ENCODE measurements at regions not wholly inside any gene's neighbourhood (a gene's known extent, or its start where the extent isn't known, plus 50 kb on each side); places are given as distances from the start of the nearest gene placed in this dataset.

DNA sequence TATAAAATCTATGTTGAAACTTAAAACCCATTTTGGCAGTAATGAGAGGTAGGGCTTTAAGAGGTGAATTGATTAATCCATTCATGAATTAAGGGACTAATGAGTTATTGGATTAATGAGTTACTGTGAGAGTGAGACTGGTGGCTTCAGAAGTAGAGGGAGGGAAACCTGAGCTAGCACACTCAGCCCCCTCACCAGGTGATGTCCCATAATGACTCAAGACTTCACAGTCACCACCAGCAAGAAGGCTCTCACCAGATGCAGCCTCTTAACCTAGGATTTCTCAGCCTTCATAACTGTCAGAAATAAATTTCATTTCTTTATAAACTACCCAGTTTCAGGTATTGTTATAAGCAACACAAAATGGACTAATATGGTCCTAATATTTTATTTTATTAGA is 621.7 kb upstream of the ACVR2A start:
- Mint-ChIP-seq H3K4me1 (ENCODE audit: insufficient read depth, unreplicated experiment) (no peaks in the 10 kb centered on the region), H3K27ac (ENCODE audit: low read depth, unreplicated experiment) (no peak overlapping the region), H3K4me3 (ENCODE audit: unreplicated experiment) (no peak overlapping the region), H3K27me3 (ENCODE audit: insufficient read depth, unreplicated experiment) (no peaks in the 10 kb centered on the region), H3K9me3 (ENCODE audit: unreplicated experiment) (no peaks in the 10 kb centered on the region), H3K36me3 (ENCODE audit: insufficient read depth, unreplicated experiment) (no peaks in the 10 kb centered on the region)
- CTCF ChIA-PET: no interaction called here
- intact Hi-C loops (cut with micrococcal nuclease): no loop called here
- POLR2A ChIA-PET: no interaction called here
- BruUV-seq (replicated peaks): no TSS peak
- TF ChIP-seq, protein P1, sequence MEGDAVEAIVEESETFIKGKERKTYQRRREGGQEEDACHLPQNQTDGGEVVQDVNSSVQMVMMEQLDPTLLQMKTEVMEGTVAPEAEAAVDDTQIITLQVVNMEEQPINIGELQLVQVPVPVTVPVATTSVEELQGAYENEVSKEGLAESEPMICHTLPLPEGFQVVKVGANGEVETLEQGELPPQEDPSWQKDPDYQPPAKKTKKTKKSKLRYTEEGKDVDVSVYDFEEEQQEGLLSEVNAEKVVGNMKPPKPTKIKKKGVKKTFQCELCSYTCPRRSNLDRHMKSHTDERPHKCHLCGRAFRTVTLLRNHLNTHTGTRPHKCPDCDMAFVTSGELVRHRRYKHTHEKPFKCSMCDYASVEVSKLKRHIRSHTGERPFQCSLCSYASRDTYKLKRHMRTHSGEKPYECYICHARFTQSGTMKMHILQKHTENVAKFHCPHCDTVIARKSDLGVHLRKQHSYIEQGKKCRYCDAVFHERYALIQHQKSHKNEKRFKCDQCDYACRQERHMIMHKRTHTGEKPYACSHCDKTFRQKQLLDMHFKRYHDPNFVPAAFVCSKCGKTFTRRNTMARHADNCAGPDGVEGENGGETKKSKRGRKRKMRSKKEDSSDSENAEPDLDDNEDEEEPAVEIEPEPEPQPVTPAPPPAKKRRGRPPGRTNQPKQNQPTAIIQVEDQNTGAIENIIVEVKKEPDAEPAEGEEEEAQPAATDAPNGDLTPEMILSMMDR (IDR thresholded peaks at IDR 0.05; ENCODE audit: unreplicated experiment): no peak
- DNase-seq (ENCODE audit: unreplicated experiment): no peak

DNA sequence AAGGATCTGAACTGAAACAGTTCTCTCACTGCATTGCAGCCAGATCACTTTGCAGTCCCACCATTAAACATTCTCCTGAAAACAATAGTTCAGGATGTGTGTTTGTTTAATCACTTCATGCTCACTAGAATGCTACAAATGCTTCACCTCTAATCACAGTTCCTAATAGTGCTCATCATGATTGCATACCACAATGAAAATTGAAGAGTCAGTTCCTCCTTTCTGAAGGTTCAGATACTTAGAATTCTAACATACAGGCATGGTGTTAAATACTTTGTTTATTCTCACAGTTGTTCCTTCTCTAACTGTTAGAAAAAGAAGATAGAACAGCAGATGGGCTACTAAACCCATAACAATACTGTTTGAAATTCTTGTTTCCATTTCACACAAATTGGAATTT is 622.3 kb upstream of the ACVR2A start:
- no peaks in the 10 kb centered on the region for H3K9me3 Mint-ChIP-seq (ENCODE audit: unreplicated experiment)
- BruUV-seq (replicated peaks): no TSS peak
- H3K36me3 Mint-ChIP-seq (ENCODE audit: insufficient read depth, unreplicated experiment): no peaks in the 10 kb centered on the region
- H3K4me1 Mint-ChIP-seq (ENCODE audit: insufficient read depth, unreplicated experiment): no peaks in the 10 kb centered on the region
- TF ChIP-seq, protein P1 (IDR thresholded peaks at IDR 0.05; ENCODE audit: unreplicated experiment): no peak
- intact Hi-C loops (cut with micrococcal nuclease): no loop called here
- H3K27me3 Mint-ChIP-seq (ENCODE audit: insufficient read depth, unreplicated experiment): no peaks in the 10 kb centered on the region
- no peak overlapping the region for H3K4me3 Mint-ChIP-seq (ENCODE audit: unreplicated experiment)
- H3K27ac Mint-ChIP-seq (ENCODE audit: low read depth, unreplicated experiment): no peak overlapping the region
- POLR2A ChIA-PET: no interaction called here
- CTCF ChIA-PET: no interaction called here
- no peak for DNase-seq (ENCODE audit: unreplicated experiment)

DNA sequence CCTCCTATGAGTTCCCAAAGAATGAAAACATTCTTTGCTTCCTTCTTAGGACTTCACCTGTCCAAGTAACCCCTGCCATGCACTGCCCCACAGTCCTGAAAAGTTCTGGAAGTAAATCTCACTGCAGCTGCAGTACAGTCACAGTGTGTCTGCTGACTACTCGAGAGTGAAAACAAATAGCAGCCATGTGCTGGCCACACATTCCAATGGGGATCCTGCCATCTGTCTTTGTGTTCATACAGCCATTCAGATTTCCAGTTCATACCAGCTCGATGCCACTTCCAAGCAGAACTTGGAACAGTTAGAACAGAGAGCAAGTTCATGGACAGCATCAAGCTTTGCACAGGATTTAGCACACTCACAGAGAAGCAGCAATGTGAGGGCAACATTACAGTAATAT is 629.9 kb upstream of the ACVR2A start:
- no peak for DNase-seq (ENCODE audit: unreplicated experiment)
- H3K27ac Mint-ChIP-seq (ENCODE audit: low read depth, unreplicated experiment): no peak overlapping the region
- intact Hi-C loops (cut with micrococcal nuclease): no loop called here
- no peaks in the 10 kb centered on the region for H3K36me3 Mint-ChIP-seq (ENCODE audit: insufficient read depth, unreplicated experiment)
- no peaks in the 10 kb centered on the region for H3K4me1 Mint-ChIP-seq (ENCODE audit: insufficient read depth, unreplicated experiment)
- H3K27me3 Mint-ChIP-seq (ENCODE audit: insufficient read depth, unreplicated experiment): no peaks in the 10 kb centered on the region
- BruUV-seq (replicated peaks): no TSS peak
- TF ChIP-seq, protein P1 (IDR thresholded peaks at IDR 0.05; ENCODE audit: unreplicated experiment): no peak
- ChIA-PET CTCF (no interaction called here), POLR2A (no interaction called here)
- H3K9me3 Mint-ChIP-seq (ENCODE audit: unreplicated experiment): no peaks in the 10 kb centered on the region
- H3K4me3 Mint-ChIP-seq (ENCODE audit: unreplicated experiment): no peak overlapping the region

DNA sequence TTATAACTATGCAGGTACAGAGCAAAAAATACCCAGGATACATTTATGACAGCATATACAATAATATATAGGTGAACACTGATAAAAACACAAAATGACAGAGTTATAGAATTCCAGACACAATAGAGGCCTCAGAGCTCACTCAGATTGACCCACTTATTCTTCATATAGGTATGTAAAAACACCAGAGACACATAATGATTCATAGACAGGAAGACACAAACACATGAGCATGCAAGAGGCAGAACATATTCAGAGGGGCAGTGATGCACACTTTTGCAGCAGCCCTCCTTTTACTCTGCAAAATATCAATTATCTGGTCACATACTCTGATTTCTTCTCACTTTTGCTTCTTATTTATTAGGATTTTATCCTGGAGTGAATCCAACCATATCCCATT is 633.3 kb upstream of the ACVR2A start:
- intact Hi-C loops (cut with micrococcal nuclease): no loop called here
- Mint-ChIP-seq H3K4me1 (ENCODE audit: insufficient read depth, unreplicated experiment) (no peaks in the 10 kb centered on the region), H3K36me3 (ENCODE audit: insufficient read depth, unreplicated experiment) (no peaks in the 10 kb centered on the region), H3K27me3 (ENCODE audit: insufficient read depth, unreplicated experiment) (no peaks in the 10 kb centered on the region), H3K27ac (ENCODE audit: low read depth, unreplicated experiment) (no peak overlapping the region), H3K9me3 (ENCODE audit: unreplicated experiment) (no peaks in the 10 kb centered on the region), H3K4me3 (ENCODE audit: unreplicated experiment) (no peak overlapping the region)
- no peak for DNase-seq (ENCODE audit: unreplicated experiment)
- TF ChIP-seq, protein P1 (IDR thresholded peaks at IDR 0.05; ENCODE audit: unreplicated experiment): no peak
- CTCF ChIA-PET: no interaction called here
- POLR2A ChIA-PET: no interaction called here
- no TSS peak for BruUV-seq (replicated peaks)

Measured in MCF 10A (cell line).